T47D (cell line): ENCODE measurements at regions not wholly inside any gene's neighbourhood (a gene's known extent, or its start where the extent isn't known, plus 50 kb on each side); places are given as distances from the start of the nearest gene placed in this dataset.

Experiments used
- DNase-seq, 2 experiments: peaks; one replicate each; pipeline versions ENCODE4 v3.0.0 to v3.0.0-alpha.2; 2011 to 2012; ENCODE audit warnings: low read depth in 1 of 2, low spot score in 1 of 2
- JUND ChIP-seq: IDR thresholded peaks from 2 replicates; pipeline ENCODE4 v1.6.1; 2012; ENCODE audit warnings: low read depth
- in situ Hi-C: cut with HindIII; loops from 2 replicates; pipeline ENCODE4 v1.10.0; 2016; ENCODE audit warnings: low sequenced_read_pairs, low pct_unique_long_range_greater_than_20kb

- TF ChIP-seq JUND: no peak
- DNase-seq: no peak
- in situ Hi-C loops: no loop called here
These were observed 105.3 kb downstream of the SLC6A15 start for GRCh38 chr12:84807249-84807648.

DNA sequence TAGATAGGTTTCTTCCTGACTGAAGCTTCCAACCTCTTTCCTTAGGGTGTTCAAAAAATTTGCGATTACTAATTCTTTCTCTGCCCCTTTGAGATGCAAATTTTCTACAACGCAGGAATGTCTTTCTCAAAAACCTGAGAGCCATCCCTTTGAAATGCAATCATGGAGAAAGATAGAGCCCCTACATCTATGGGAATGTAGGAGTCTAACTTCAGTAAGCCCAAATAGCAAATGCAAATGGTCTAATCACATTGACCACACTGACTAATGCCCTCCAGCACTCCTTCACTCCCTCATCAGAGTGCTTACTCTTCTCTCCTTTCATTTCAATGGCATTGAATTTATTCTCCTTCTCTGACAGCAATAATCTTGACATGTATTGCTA lies 107.1 kb downstream of the SLC6A15 start:
- TF ChIP-seq JUND: no peak
- DNase-seq: no peak
- in situ Hi-C loops: no loop called here

GRCh38 chr12:84804691-84805473 lies 107.7 kb downstream of the SLC6A15 start:
- DNase-seq: no peak
- no peak for TF ChIP-seq JUND
- in situ Hi-C loops: no loop called here

- no peak for DNase-seq
- no peak for TF ChIP-seq JUND
- in situ Hi-C loops: no loop called here
These were observed 108.9 kb downstream of the SLC6A15 start for GRCh38 chr12:84803661-84804060.

DNA sequence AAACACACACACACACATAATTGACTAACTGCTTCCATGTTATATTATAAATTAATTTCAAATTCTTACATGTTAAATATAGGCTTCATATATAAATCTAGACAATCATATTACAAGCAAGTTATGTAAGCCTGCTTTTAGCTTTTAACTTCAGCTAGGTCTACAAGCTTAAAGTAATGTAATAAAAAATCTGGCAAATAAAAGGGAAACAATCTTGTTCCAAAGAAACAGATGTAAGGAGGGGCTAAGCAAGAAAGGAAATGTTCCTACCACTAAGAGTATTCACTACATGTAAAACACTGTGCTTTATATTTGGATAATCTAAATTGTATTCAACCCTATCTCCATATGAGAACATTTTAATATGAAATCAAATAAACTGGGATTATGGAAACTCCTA lies 110.4 kb downstream of the SLC6A15 start:
- in situ Hi-C loops: no loop called here
- DNase-seq: no peak
- TF ChIP-seq JUND: no peak

- no peak for TF ChIP-seq JUND
- DNase-seq: no peak
- in situ Hi-C loops: no loop called here
These were observed 118.8 kb downstream of the SLC6A15 start for GRCh38 chr12:84793558-84794367.

GRCh38 chr12:84791444-84791843 lies 121.2 kb downstream of the SLC6A15 start:
- no peak for TF ChIP-seq JUND
- no peak for DNase-seq
- in situ Hi-C loops: no loop called here

GRCh38 chr12:84789184-84789583 lies 123.4 kb downstream of the SLC6A15 start:
- TF ChIP-seq JUND: no peak
- no peak for DNase-seq
- in situ Hi-C loops: no loop called here

DNA sequence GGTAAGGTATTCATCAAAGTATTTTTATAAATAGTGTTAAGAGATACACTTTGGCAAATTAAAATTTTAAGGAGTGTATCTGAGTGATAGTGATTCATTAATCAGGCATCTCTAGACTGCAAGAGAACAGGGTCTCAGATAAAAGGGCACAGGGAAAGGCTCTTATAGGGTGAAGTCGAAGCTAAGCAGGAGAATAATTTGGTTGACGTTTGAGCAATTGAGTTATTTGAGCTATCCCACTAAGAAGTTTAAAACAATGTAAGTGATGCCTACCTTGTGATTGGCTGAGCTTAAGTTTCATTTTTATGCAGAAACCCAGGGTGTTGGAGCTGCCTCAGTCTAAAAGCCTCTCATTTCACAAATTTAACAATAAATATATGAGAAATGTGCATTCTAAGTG lies 125.3 kb downstream of the SLC6A15 start:
- in situ Hi-C loops: no loop called here
- TF ChIP-seq JUND: no peak

DNA sequence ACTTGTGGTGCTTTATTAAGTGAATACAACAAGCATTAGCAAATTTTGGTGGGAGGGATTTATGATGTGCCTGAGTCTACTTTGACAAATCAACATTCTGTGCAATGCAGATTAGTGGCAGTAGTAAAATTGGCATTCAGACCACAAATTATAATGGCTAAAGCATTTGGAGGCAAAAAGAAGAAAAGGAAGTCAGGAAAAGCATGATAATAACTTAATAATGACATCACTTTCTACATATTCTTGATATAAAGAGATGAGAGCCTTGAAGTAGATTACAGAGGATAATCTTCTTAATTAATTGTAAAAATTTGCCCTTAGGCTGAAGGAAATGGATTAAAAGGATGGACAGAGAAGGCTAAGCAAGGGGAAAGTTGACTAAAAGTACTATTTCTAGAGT lies 126.0 kb downstream of the SLC6A15 start:
- DNase-seq: no peak
- in situ Hi-C loops: no loop called here
- no peak for TF ChIP-seq JUND

More for the DNA sequence above, 125.3 kb downstream of the SLC6A15 start:
- no peak for DNase-seq

- in situ Hi-C loops: no loop called here
- no peak for TF ChIP-seq JUND
- DNase-seq: no peak
These were observed 126.6 kb downstream of the SLC6A15 start for GRCh38 chr12:84785951-84786350.

GRCh38 chr12:84785281-84785680 lies 127.3 kb downstream of the SLC6A15 start:
- TF ChIP-seq JUND: no peak
- in situ Hi-C loops: no loop called here
- DNase-seq: peak in 1 of 2 experiments; percentile 9

- no peak for TF ChIP-seq JUND
- DNase-seq: no peak
- in situ Hi-C loops: no loop called here
These were observed 133.4 kb downstream of the SLC6A15 start for GRCh38 chr12:84779169-84779568.
